ENCODE measurements at regions not wholly inside any gene's neighbourhood (a gene's known extent, or its start where the extent isn't known, plus 50 kb on each side); places are given as distances from the start of the nearest gene placed in this dataset.

GRCh38 chr10:43882711-43883110 is 234.0 kb upstream of the ZNF32 start:
- TF ChIP-seq CTCF (IDR thresholded peaks at IDR 0.05) (no peak), POLR2A (IDR thresholded peaks at IDR 0.05) (no peak)
